ENCODE measurements at regions not wholly inside any gene's neighbourhood (a gene's known extent, or its start where the extent isn't known, plus 50 kb on each side); places are given as distances from the start of the nearest gene placed in this dataset.

DNA sequence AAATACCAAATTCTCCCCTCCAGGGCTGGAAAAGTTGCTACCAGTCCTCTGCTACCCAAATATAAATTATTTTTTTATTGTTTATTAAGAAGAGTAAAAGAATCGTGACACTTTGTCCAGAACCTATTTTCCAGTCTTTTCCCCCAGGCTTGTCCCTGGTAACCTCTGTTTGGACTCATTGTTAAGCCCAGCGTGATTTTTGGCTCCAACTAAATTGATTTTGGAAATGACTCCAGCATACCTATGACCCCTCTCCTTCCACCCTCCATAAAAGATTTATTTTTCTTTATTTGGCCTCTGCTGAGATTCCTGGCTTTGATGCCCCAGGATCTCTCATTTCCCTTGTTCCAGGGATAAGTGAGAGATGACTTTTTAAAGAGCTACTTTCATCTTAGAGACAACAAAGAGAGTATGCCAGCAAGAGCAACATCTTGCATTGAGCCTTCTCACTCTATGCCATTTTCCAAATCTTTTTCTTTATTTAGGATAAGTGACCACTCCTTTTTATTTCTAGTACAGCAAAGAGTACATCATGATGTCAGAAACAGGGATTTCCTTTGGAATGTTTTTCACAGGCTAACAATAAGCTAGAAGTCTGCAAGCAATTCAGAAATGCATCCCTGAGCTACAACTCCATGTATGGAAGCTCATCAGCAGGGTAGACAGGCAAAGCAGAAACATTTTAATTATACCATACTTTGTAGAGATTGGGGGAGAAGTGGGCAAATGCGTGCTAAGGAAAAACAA is 75.8 kb downstream of the DAD1 start:
- FAIRE-seq (no peak), DNase-seq (ENCODE audit: low spot score) (no peak)

DNA sequence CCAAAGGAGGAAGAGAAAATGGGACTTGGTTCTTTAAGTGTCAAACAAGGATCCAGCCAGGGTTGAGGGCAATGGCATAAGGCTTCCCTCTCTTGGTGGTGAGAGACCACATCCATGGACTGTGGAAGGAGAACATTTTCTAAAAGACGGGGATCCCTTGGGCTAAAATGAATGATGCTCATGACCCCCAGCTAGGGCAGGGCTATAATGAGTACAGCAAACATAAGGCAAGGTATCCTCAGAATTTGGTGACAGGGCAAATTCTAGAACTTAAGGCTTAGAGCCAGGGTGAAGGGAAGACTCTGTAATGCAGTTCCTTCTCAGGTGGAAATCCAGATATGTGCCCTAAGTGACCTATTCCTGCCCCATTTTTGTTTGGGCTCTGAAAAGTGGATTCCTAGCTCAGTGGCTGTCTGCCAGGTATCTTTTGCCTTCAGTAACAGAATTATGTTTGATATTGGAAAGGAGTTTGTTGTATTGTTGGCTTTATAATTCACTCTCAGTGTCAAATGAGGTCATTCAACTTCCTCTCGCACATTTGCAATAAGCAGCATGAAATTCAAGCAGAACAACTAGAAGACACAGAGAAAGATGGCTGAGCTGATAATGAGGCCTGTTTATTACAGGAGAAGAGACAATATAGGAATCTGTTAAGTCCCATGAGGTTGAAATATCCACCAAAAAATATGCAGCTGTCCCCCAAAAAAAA is 76.8 kb downstream of the DAD1 start:
- no peak for DNase-seq (ENCODE audit: low spot score)
- FAIRE-seq: no peak

DNA sequence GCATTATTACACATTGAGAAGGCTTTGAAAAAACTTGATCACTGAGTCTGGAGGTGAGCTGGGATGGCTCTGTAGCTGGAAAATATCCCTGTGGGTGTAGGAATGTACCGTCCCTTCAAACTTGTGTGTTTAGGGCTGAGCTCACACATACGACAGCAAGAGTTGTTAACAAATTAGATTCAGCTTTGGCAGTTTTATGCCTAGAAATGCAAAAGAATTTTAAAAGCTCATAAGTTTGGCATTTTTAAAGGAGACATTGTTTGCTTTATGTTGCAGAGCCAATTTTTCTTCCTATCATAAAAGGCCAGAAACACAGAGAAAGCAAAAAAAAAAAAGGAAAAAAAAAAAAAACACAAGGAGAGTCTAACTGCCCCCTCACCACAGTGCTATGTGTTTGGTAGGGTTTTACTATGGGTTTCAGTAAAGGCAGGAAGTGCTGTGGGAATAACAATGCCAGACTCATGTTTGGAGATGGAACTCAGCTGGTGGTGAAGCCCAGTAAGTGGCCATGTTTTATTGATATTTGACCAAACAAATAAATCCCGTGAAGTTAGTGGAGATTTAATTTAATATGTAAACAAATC is 78.4 kb downstream of the DAD1 start:
- FAIRE-seq (no peak), DNase-seq (ENCODE audit: low spot score) (no peak)

- DNase-seq (ENCODE audit: low spot score): no peak
- no peak for FAIRE-seq
Measured at GRCh38 chr14:22509751-22510300, 79.2 kb downstream of the DAD1 start.

GRCh38 chr14:22509036-22509709 is 79.9 kb downstream of the DAD1 start:
- FAIRE-seq (no peak), DNase-seq (ENCODE audit: low spot score) (no peak)

- no peak for FAIRE-seq
- no peak for DNase-seq (ENCODE audit: low spot score)
Measured at GRCh38 chr14:22508662-22509035, 80.4 kb downstream of the DAD1 start.

DNA sequence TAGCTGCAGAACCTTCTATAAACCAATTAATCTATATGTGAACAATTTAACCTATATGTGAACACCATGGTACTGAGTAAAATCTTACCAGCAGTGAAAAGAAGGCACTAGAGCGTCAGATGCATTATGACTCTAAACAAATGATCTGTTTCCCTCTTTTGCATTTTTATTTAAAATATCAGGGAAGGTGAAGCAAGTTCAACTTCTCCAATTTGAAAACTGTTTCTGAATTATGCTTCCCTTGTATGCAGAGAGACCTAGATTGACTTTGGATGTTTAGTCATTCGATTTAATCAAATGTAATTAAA is 80.9 kb downstream of the DAD1 start:
- FAIRE-seq (no peak), DNase-seq (ENCODE audit: low spot score) (no peak)

GRCh38 chr14:22506778-22507351 is 82.2 kb downstream of the DAD1 start:
- FAIRE-seq: no peak
- no peak for DNase-seq (ENCODE audit: low spot score)

- FAIRE-seq (no peak), DNase-seq (ENCODE audit: low spot score) (no peak)
Measured at GRCh38 chr14:22506378-22506710, 82.7 kb downstream of the DAD1 start.

DNA sequence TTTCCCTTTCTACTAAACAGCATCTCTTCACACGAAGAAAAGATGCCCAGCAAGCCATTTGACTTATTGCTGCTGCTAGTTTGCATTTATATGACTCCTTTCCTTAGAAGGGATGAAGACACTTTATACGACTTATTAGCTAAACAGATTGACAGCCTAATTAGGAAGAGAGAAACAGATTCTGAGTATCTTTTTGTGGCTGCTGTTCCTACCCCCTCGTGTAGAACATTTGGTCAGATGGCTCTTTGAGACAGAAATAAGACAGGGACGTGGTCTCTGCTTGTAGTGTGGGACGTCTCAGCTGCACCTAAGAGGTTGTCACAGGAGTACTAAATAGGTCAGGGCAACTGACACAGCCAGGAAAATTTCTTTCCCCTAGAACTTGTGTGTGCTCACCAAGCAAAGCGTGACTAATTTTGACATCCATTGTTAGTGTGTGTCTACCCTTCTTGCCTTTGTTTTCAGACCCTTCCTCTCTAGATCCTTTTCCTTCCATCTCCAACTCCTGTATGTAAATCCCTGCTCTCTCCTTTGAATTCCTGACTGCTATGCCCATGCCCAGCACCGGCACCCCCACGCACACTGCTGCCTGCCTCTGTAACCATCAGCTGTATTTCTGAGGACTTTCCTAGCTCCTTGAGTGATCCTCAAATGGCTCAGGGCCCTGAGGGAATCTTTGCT is 83.2 kb downstream of the DAD1 start:
- DNase-seq (ENCODE audit: low spot score): no peak
- no peak for FAIRE-seq

GRCh38 chr14:22505309-22505696 is 83.7 kb downstream of the DAD1 start:
- FAIRE-seq (no peak), DNase-seq (ENCODE audit: low spot score) (no peak)

DNA sequence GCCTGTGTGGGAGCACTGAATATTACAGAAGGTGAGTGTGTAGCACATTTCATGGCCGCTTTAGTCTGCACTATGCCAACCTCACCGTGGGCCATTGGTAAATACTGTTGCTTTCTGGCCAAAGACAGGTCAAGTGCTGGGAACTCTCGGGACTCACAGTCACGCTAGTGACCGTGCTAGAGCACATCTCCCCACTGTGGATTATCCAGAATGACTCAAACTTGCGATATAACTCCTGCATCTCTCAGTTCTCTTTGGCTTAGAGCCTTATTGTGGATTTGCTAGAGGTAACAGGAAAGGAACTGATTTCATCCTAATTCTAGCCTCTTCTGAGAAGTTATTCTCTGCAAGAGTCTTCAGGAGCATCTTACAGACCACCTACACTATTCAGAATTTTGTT is 86.5 kb downstream of the DAD1 start:
- no peak for FAIRE-seq
- no peak for DNase-seq (ENCODE audit: low spot score)

GRCh38 chr14:22502007-22502406 is 87.0 kb downstream of the DAD1 start:
- no peak for FAIRE-seq
- DNase-seq (ENCODE audit: low spot score): no peak

DNA sequence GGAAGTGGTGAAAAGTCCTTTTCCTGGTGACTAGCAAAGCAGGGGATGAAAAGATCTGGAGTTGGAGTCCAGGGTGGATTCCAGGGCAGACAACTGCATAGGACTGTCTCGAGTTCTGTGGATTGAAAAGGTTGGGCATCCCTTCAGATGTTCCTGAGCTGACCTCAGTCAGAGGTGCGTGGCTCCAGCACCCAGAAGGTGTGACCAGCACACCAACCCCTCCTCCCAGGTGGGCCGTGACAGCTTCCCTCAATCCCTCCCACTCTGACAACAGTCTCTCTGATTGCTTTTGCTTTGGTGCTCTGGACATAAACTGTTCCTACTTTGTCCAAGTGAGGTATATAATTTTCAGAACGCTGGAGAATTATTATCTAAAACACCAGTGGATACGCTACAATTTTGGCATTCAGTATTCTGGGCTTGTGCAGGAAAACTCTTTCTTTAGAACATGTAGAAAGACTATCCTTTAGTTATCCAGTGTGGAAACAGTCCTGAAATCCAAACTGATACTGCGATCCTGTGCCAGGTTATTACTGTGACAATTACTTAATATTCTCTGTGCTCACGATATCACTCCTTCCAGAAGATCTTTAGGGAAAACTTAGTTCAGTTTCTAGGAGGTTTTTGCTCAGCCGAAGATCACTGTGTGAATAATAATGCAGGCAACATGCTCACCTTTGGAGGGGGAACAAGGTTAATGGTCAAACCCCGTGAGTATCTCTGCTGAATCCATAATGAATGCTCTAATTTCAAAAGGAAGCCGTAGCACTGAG is 87.9 kb downstream of the DAD1 start:
- no peak for FAIRE-seq
- no peak for DNase-seq (ENCODE audit: low spot score)

GRCh38 chr14:22500525-22500924 is 88.5 kb downstream of the DAD1 start:
- no peak for FAIRE-seq
- DNase-seq (ENCODE audit: low spot score): no peak

DNA sequence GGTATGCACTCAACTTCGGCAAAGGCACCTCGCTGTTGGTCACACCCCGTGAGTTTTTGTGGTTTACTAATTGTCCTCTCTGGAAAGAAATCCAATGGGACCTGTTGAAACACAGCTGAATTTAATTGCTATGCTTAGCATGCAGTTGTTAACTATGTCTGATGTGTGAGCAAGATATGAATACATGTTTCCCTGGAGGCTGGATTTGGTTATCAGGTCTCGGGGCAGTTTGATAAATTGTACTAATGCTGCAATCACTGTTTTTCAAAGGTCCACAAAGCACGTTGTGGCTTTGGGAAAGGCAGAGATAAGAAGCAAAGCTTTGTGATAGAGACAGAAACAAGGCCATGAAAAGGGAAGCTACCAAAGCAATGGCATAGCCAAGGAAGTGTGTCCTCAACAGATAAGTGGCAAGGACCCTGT is 91.3 kb downstream of the DAD1 start:
- no peak for DNase-seq (ENCODE audit: low spot score)
- FAIRE-seq: no peak

DNA sequence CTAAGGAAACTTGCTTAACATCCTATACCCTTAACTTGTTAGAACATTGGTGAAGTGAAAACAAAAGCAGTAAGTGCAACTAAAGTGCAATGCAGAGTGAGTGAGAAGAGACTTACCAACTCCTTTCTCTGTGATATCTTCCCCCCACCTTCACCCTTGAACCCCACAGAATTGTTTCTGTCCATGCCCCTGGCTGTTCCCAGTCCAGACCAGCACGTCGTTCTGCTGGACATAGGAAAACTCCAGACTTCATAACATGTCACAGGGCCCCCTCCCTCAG is 91.9 kb downstream of the DAD1 start:
- no peak for FAIRE-seq
- DNase-seq (ENCODE audit: low spot score): no peak

- no peak for FAIRE-seq
Measured at GRCh38 chr14:22494486-22495135, 94.4 kb downstream of the DAD1 start.

GRCh38 chr14:22493753-22494152 is 95.3 kb downstream of the DAD1 start:
- DNase-seq (ENCODE audit: low spot score) (no peak), FAIRE-seq (no peak)

More at GRCh38 chr14:22494486-22495135, 94.4 kb downstream of the DAD1 start:
- DNase-seq (ENCODE audit: low spot score): no peak
